CD14-positive monocyte (primary cell): ENCODE measurements at regions not wholly inside any gene's neighbourhood (a gene's known extent, or its start where the extent isn't known, plus 50 kb on each side); places are given as distances from the start of the nearest gene placed in this dataset.

Source experiments
- DNase-seq, 3 donors: peaks; one replicate each; pipeline ENCODE4 v3.0.0-alpha.2; 2011 to 2022
- H2AFZ ChIP-seq: 2 replicates; pipeline ENCODE4 v1.6.0; 2012; ENCODE audit warnings: mild to moderate bottlenecking, low read depth, low read length, inconsistent platforms; ENCODE audit not compliant: insufficient read depth, poor library complexity, severe bottlenecking
- H3K27ac ChIP-seq, 2 donors: 1 replicate in 1 of 2; 2 replicates in 1 of 2; pipeline ENCODE4 v1.5.1; 2012 to 2013; ENCODE audit warnings: low read length in 2 of 2, control low read depth in 1 of 2, inconsistent platforms in 1 of 2, low read depth in 1 of 2, mild to moderate bottlenecking in 1 of 2
- H3K27me3 ChIP-seq, 2 donors: one replicate each; pipeline versions ENCODE4 v1.6.0 to v1.6.1; 2011 to 2013; ENCODE audit warnings: low read length in 2 of 2; ENCODE audit not compliant: control insufficient read depth in 2 of 2, insufficient read depth in 2 of 2
- H3K36me3 ChIP-seq, 2 donors: replicated peaks in 1 of 2; 1 replicate in 1 of 2; 2 replicates in 1 of 2; pipeline versions ENCODE4 v1.5.1 to v1.6.1; 2012 to 2013; ENCODE audit warnings: low read length in 2 of 2, control low read depth in 1 of 2, inconsistent platforms in 1 of 2, mild to moderate bottlenecking in 1 of 2; ENCODE audit not compliant: insufficient read depth in 2 of 2, control insufficient read depth in 1 of 2
- H3K4me1 ChIP-seq, 2 donors: 1 replicate in 1 of 2; 2 replicates in 1 of 2; pipeline versions ENCODE4 v1.5.1 to v1.6.1; 2012 to 2013; ENCODE audit warnings: low read length in 2 of 2, control low read depth in 1 of 2, inconsistent platforms in 1 of 2, mild to moderate bottlenecking in 1 of 2, moderate library complexity in 1 of 2; ENCODE audit not compliant: insufficient read depth in 2 of 2, control insufficient read depth in 1 of 2
- H3K4me2 ChIP-seq: replicated peaks from 2 replicates; pipeline ENCODE3; 2012; ENCODE audit warnings: low read length, moderate library complexity, mild to moderate bottlenecking; ENCODE audit not compliant: poor library complexity, severe bottlenecking; ENCODE audit errors: extremely low read depth
- H3K4me3 ChIP-seq, 3 experiments: fragments of 200-600 bp in 1 of 3; sonication (generic) in 1 of 3; replicated peaks in 1 of 3; 1 replicate in 2 of 3; 2 replicates in 1 of 3; pipeline ENCODE4 v1.5.1; 2011 to 2013; ENCODE audit warnings: low read length in 3 of 3, mild to moderate bottlenecking in 3 of 3, control low read depth in 2 of 3, low read depth in 2 of 3, inconsistent platforms in 1 of 3, moderate library complexity in 1 of 3
- H3K79me2 ChIP-seq: 2 replicates; pipeline ENCODE4 v1.6.0; 2012; ENCODE audit warnings: mild to moderate bottlenecking, control low read depth, inconsistent platforms, low read length, moderate library complexity; ENCODE audit not compliant: insufficient read depth
- H3K9ac ChIP-seq: 2 replicates; pipeline ENCODE4 v1.6.0; 2017; ENCODE audit warnings: low read length, mild to moderate bottlenecking; ENCODE audit not compliant: insufficient read depth, poor library complexity, severe bottlenecking
- H3K9me3 ChIP-seq, 2 donors: replicated peaks in 1 of 2; 1 replicate in 1 of 2; 2 replicates in 1 of 2; pipeline versions ENCODE4 v1.5.1 to v1.6.1; 2012 to 2013; ENCODE audit warnings: low read length in 2 of 2, control low read depth in 1 of 2; ENCODE audit not compliant: control insufficient read depth in 1 of 2, insufficient read depth in 1 of 2
- H4K20me1 ChIP-seq: 2 replicates; pipeline ENCODE4 v1.6.0; 2012; ENCODE audit warnings: mild to moderate bottlenecking, low read length, control low read depth, moderate library complexity; ENCODE audit not compliant: insufficient read depth
- H3K27ac Mint-ChIP-seq, 7 donors: one replicate each; pipeline ENCODE4 v1.8.0; 2020; ENCODE audit warnings: mild to moderate bottlenecking in 7 of 7, mixed read lengths in 7 of 7, moderate library complexity in 6 of 7, inconsistent platforms in 2 of 7
- H3K27me3 Mint-ChIP-seq, 3 donors: one replicate each; pipeline ENCODE4 v1.8.0; 2021 to 2022; ENCODE audit warnings: low read depth in 3 of 3, mild to moderate bottlenecking in 3 of 3, mixed read lengths in 3 of 3, moderate library complexity in 3 of 3, inconsistent platforms in 1 of 3
- H3K36me3 Mint-ChIP-seq, 2 donors: one replicate each; pipeline ENCODE4 v1.8.0; 2020; ENCODE audit warnings: mixed read lengths in 2 of 2, inconsistent platforms in 1 of 2, mild to moderate bottlenecking in 1 of 2
- H3K4me1 Mint-ChIP-seq: one replicate; pipeline ENCODE4 v1.8.0; 2020; ENCODE audit warnings: mild to moderate bottlenecking, mixed read lengths
- H3K4me3 Mint-ChIP-seq, 2 donors: one replicate each; pipeline ENCODE4 v1.8.0; 2020; ENCODE audit warnings: mild to moderate bottlenecking in 2 of 2, mixed read lengths in 2 of 2, moderate library complexity in 1 of 2
- H3K9me3 Mint-ChIP-seq, 7 donors: one replicate each; pipeline ENCODE4 v1.8.0; 2020 to 2022; ENCODE audit warnings: mixed read lengths in 7 of 7, mild to moderate bottlenecking in 6 of 7, moderate library complexity in 6 of 7, inconsistent platforms in 2 of 7
- CTCF ChIP-seq: fragments of 200-600 bp; IDR thresholded peaks from one replicate; pipeline ENCODE4 v1.8.0; 2022; ENCODE audit warnings: antibody characterized with exemption, mild to moderate bottlenecking
- WGBS: methylation state at CpG from one replicate; pipeline ENCODE4 v1.1.5; 2013; ENCODE audit warnings: missing lambda C conversion rate; ENCODE audit not compliant: insufficient coverage; 5-methylcytosine and 5-hydroxymethylcytosine counted together
- intact Hi-C, 2 donors: fragments of 100-400 bp; cut with micrococcal nuclease; formaldehyde crosslinking; loops; one replicate each; pipeline versions ENCODE4 v1.15.0 to v1.15.1; 2023

- peaks cover 6 to 8% (median 7%) of the 10 kb centered on the region in 3 donors for H3K27me3 Mint-ChIP-seq
- no peak overlapping the region for H3K4me3 Mint-ChIP-seq
- DNase-seq, result no peak
- Histone ChIP-seq H3K9ac (no peak overlapping the region), H3K36me3 (no peaks in the 10 kb centered on the region), H3K4me1 (no peaks in the 10 kb centered on the region), H3K27ac (no peak overlapping the region), H3K79me2 (no peaks in the 10 kb centered on the region), H3K27me3 (no peaks in the 10 kb centered on the region), H3K4me3 (no peak overlapping the region), H3K4me2 (no peak overlapping the region), H4K20me1 (no peaks in the 10 kb centered on the region), H2AFZ (no peak overlapping the region), H3K9me3 (no peaks in the 10 kb centered on the region)
- no peaks in the 10 kb centered on the region for H3K4me1 Mint-ChIP-seq
- intact Hi-C loops, result loop anchor here (5.0 to 10.0 kb wide), 4 partner anchors 55 to 445 kb away; no protein-coding TSS in a partner anchor
- no peak overlapping the region for H3K27ac Mint-ChIP-seq
- WGBS, result 100% methylated on average over 9 of the region's 15 CpGs
- no peak for TF ChIP-seq CTCF
- H3K9me3 Mint-ChIP-seq, result no peaks in the 10 kb centered on the region
- no peaks in the 10 kb centered on the region for H3K36me3 Mint-ChIP-seq
Measured at GRCh38 chr10:78309536-78310237, 276.0 kb downstream of the RPS24 start.

GRCh38 chr10:78310481-78311080, 276.9 kb downstream of the RPS24 start:
- no peaks in the 10 kb centered on the region for H3K27me3 ChIP-seq
- DNase-seq, result no peak
- 100% methylated on average over 1 of the region's 2 CpGs for WGBS
- H3K4me3 Mint-ChIP-seq, result no peak overlapping the region
- no peak overlapping the region for H3K9ac ChIP-seq
- no peak overlapping the region for H3K4me3 ChIP-seq
- intact Hi-C loops, result loop anchor here in 1 of 2 donors (5.0 kb wide), 1 partner anchor 263 kb away; no protein-coding TSS in a partner anchor
- no peak overlapping the region for H3K27ac ChIP-seq
- TF ChIP-seq CTCF, result no peak
- no peaks in the 10 kb centered on the region for H3K4me1 ChIP-seq
- H3K9me3 ChIP-seq, result no peaks in the 10 kb centered on the region
- H3K79me2 ChIP-seq, result no peaks in the 10 kb centered on the region
- H2AFZ ChIP-seq, result no peak overlapping the region
- H3K36me3 Mint-ChIP-seq, result no peaks in the 10 kb centered on the region
- H3K9me3 Mint-ChIP-seq, result no peaks in the 10 kb centered on the region
- peaks cover 6 to 9% (median 8%) of the 10 kb centered on the region in 3 donors for H3K27me3 Mint-ChIP-seq
- H3K27ac Mint-ChIP-seq, result no peak overlapping the region
- H3K4me2 ChIP-seq, result no peak overlapping the region
- no peaks in the 10 kb centered on the region for H3K4me1 Mint-ChIP-seq
- H3K36me3 ChIP-seq, result no peaks in the 10 kb centered on the region
- no peaks in the 10 kb centered on the region for H4K20me1 ChIP-seq
